CD14-positive monocyte (primary cell): ENCODE measurements at regions not wholly inside any gene's neighbourhood (a gene's known extent, or its start where the extent isn't known, plus 50 kb on each side); places are given as distances from the start of the nearest gene placed in this dataset.

Source experiments
- DNase-seq, 3 donors: peaks; one replicate each; pipeline ENCODE4 v3.0.0-alpha.2; 2011 to 2022
- H2AFZ ChIP-seq: 2 replicates; pipeline ENCODE4 v1.6.0; 2012; ENCODE audit warnings: mild to moderate bottlenecking, low read depth, low read length, inconsistent platforms; ENCODE audit not compliant: insufficient read depth, poor library complexity, severe bottlenecking
- H3K27ac ChIP-seq, 2 donors: 1 replicate in 1 of 2; 2 replicates in 1 of 2; pipeline ENCODE4 v1.5.1; 2012 to 2013; ENCODE audit warnings: low read length in 2 of 2, control low read depth in 1 of 2, inconsistent platforms in 1 of 2, low read depth in 1 of 2, mild to moderate bottlenecking in 1 of 2
- H3K27me3 ChIP-seq, 2 donors: one replicate each; pipeline versions ENCODE4 v1.6.0 to v1.6.1; 2011 to 2013; ENCODE audit warnings: low read length in 2 of 2; ENCODE audit not compliant: control insufficient read depth in 2 of 2, insufficient read depth in 2 of 2
- H3K36me3 ChIP-seq, 2 donors: replicated peaks in 1 of 2; 1 replicate in 1 of 2; 2 replicates in 1 of 2; pipeline versions ENCODE4 v1.5.1 to v1.6.1; 2012 to 2013; ENCODE audit warnings: low read length in 2 of 2, control low read depth in 1 of 2, inconsistent platforms in 1 of 2, mild to moderate bottlenecking in 1 of 2; ENCODE audit not compliant: insufficient read depth in 2 of 2, control insufficient read depth in 1 of 2
- H3K4me1 ChIP-seq, 2 donors: 1 replicate in 1 of 2; 2 replicates in 1 of 2; pipeline versions ENCODE4 v1.5.1 to v1.6.1; 2012 to 2013; ENCODE audit warnings: low read length in 2 of 2, control low read depth in 1 of 2, inconsistent platforms in 1 of 2, mild to moderate bottlenecking in 1 of 2, moderate library complexity in 1 of 2; ENCODE audit not compliant: insufficient read depth in 2 of 2, control insufficient read depth in 1 of 2
- H3K4me2 ChIP-seq: replicated peaks from 2 replicates; pipeline ENCODE3; 2012; ENCODE audit warnings: low read length, moderate library complexity, mild to moderate bottlenecking; ENCODE audit not compliant: poor library complexity, severe bottlenecking; ENCODE audit errors: extremely low read depth
- H3K4me3 ChIP-seq, 3 experiments: fragments of 200-600 bp in 1 of 3; sonication (generic) in 1 of 3; replicated peaks in 1 of 3; 1 replicate in 2 of 3; 2 replicates in 1 of 3; pipeline ENCODE4 v1.5.1; 2011 to 2013; ENCODE audit warnings: low read length in 3 of 3, mild to moderate bottlenecking in 3 of 3, control low read depth in 2 of 3, low read depth in 2 of 3, inconsistent platforms in 1 of 3, moderate library complexity in 1 of 3
- H3K79me2 ChIP-seq: 2 replicates; pipeline ENCODE4 v1.6.0; 2012; ENCODE audit warnings: mild to moderate bottlenecking, control low read depth, inconsistent platforms, low read length, moderate library complexity; ENCODE audit not compliant: insufficient read depth
- H3K9ac ChIP-seq: 2 replicates; pipeline ENCODE4 v1.6.0; 2017; ENCODE audit warnings: low read length, mild to moderate bottlenecking; ENCODE audit not compliant: insufficient read depth, poor library complexity, severe bottlenecking
- H3K9me3 ChIP-seq, 2 donors: replicated peaks in 1 of 2; 1 replicate in 1 of 2; 2 replicates in 1 of 2; pipeline versions ENCODE4 v1.5.1 to v1.6.1; 2012 to 2013; ENCODE audit warnings: low read length in 2 of 2, control low read depth in 1 of 2; ENCODE audit not compliant: control insufficient read depth in 1 of 2, insufficient read depth in 1 of 2
- H4K20me1 ChIP-seq: 2 replicates; pipeline ENCODE4 v1.6.0; 2012; ENCODE audit warnings: mild to moderate bottlenecking, low read length, control low read depth, moderate library complexity; ENCODE audit not compliant: insufficient read depth
- H3K27ac Mint-ChIP-seq, 7 donors: one replicate each; pipeline ENCODE4 v1.8.0; 2020; ENCODE audit warnings: mild to moderate bottlenecking in 7 of 7, mixed read lengths in 7 of 7, moderate library complexity in 6 of 7, inconsistent platforms in 2 of 7
- H3K27me3 Mint-ChIP-seq, 3 donors: one replicate each; pipeline ENCODE4 v1.8.0; 2021 to 2022; ENCODE audit warnings: low read depth in 3 of 3, mild to moderate bottlenecking in 3 of 3, mixed read lengths in 3 of 3, moderate library complexity in 3 of 3, inconsistent platforms in 1 of 3
- H3K36me3 Mint-ChIP-seq, 2 donors: one replicate each; pipeline ENCODE4 v1.8.0; 2020; ENCODE audit warnings: mixed read lengths in 2 of 2, inconsistent platforms in 1 of 2, mild to moderate bottlenecking in 1 of 2
- H3K4me1 Mint-ChIP-seq: one replicate; pipeline ENCODE4 v1.8.0; 2020; ENCODE audit warnings: mild to moderate bottlenecking, mixed read lengths
- H3K4me3 Mint-ChIP-seq, 2 donors: one replicate each; pipeline ENCODE4 v1.8.0; 2020; ENCODE audit warnings: mild to moderate bottlenecking in 2 of 2, mixed read lengths in 2 of 2, moderate library complexity in 1 of 2
- H3K9me3 Mint-ChIP-seq, 7 donors: one replicate each; pipeline ENCODE4 v1.8.0; 2020 to 2022; ENCODE audit warnings: mixed read lengths in 7 of 7, mild to moderate bottlenecking in 6 of 7, moderate library complexity in 6 of 7, inconsistent platforms in 2 of 7
- WGBS: methylation state at CpG from one replicate; pipeline ENCODE4 v1.1.5; 2013; ENCODE audit warnings: missing lambda C conversion rate; ENCODE audit not compliant: insufficient coverage; 5-methylcytosine and 5-hydroxymethylcytosine counted together
- intact Hi-C, 2 donors: fragments of 100-400 bp; cut with micrococcal nuclease; formaldehyde crosslinking; loops; one replicate each; pipeline versions ENCODE4 v1.15.0 to v1.15.1; 2023
- TF ChIP-seq, protein P1 (sequence below): fragments of 200-600 bp; IDR thresholded peaks from one replicate; pipeline ENCODE4 v1.8.0; 2022; ENCODE audit warnings: antibody characterized with exemption, mild to moderate bottlenecking

DNA sequence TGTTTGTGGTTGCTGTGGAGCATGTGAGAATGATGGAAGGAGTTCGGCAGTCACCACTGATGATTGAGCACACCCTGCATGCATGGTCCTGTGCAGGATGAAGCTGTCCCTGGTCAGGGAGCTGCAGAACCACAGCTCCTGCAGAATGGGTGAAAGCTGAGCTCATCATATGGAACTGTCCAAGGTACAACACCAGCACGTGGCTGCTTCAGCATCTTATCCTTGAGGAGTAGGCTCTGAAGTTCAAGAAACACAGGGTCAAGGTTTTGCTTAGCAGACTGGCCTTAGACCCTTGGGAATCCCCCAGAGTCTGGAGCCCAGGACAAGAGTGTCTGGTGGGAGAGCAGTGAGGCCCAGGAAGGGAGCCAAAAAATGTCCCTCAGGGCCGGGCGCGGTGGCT, 182.4 kb upstream of the LARGE1 start:
- Mint-ChIP-seq H3K27ac (no peak overlapping the region), H3K4me1 (no peaks in the 10 kb centered on the region)
- WGBS: 82% methylated on average over 5 of the region's 5 CpGs

DNA sequence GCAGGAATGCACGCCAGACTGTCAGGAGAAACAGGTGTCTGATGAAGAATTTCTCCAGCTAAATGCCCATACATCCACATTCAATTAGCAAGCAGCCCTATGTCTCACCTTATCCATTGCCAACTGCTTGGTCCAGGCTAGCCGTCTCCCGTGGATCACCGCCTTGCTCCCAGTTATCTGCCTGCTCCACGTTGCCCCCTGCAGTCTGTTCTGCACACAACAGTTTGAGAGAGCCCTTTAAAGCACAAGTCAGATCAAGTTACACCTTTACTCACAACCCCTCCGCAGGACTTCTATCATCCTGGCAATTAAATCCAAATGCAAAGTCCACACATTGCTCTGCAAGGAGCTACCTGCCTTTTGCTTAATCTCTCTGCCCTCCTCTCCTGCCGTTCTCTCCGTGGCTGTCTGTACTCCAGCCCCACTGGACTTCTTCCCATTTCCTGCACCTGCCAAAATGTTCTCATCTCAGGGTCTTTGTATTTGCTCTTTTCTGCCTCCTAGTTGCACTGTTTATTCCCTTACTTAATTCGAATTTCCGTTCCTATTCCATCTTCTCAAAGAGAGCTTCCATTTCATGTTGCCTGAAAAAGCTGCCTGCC, 185.3 kb upstream of the LARGE1 start:
- Mint-ChIP-seq H3K9me3 (peaks cover 0 to 12% (median 0%) of the 10 kb centered on the region in 7 donors), H3K4me1 (no peaks in the 10 kb centered on the region), H3K36me3 (no peaks in the 10 kb centered on the region), H3K4me3 (no peak overlapping the region), H3K27me3 (peaks cover 0 to 1% (median 1%) of the 10 kb centered on the region in 3 donors), H3K27ac (peak overlapping the region in 1 of 7 donors; percentile 38)
- H3K27ac ChIP-seq: no peak overlapping the region
- intact Hi-C loops: no loop called here
- DNase-seq: no peak
- H3K9me3 ChIP-seq: no peaks in the 10 kb centered on the region
- H3K9ac ChIP-seq: no peak overlapping the region
- no peak overlapping the region for H3K4me3 ChIP-seq
- H3K4me1 ChIP-seq: no peaks in the 10 kb centered on the region
- no peaks in the 10 kb centered on the region for H3K36me3 ChIP-seq
- TF ChIP-seq, protein P1, sequence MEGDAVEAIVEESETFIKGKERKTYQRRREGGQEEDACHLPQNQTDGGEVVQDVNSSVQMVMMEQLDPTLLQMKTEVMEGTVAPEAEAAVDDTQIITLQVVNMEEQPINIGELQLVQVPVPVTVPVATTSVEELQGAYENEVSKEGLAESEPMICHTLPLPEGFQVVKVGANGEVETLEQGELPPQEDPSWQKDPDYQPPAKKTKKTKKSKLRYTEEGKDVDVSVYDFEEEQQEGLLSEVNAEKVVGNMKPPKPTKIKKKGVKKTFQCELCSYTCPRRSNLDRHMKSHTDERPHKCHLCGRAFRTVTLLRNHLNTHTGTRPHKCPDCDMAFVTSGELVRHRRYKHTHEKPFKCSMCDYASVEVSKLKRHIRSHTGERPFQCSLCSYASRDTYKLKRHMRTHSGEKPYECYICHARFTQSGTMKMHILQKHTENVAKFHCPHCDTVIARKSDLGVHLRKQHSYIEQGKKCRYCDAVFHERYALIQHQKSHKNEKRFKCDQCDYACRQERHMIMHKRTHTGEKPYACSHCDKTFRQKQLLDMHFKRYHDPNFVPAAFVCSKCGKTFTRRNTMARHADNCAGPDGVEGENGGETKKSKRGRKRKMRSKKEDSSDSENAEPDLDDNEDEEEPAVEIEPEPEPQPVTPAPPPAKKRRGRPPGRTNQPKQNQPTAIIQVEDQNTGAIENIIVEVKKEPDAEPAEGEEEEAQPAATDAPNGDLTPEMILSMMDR: peak; percentile 24
- 5% methylated on average over 9 of the region's 10 CpGs for WGBS
- H3K27me3 ChIP-seq: no peaks in the 10 kb centered on the region
- H3K4me2 ChIP-seq: no peak overlapping the region
- H2AFZ ChIP-seq: no peak overlapping the region
- H3K79me2 ChIP-seq: no peaks in the 10 kb centered on the region
- H4K20me1 ChIP-seq: no peaks in the 10 kb centered on the region

More for the DNA sequence above, 182.4 kb upstream of the LARGE1 start:
- H3K4me2 ChIP-seq: no peak overlapping the region
- H3K27me3 ChIP-seq: no peaks in the 10 kb centered on the region
- DNase-seq: no peak
- H2AFZ ChIP-seq: no peak overlapping the region
- no peak overlapping the region for H3K27ac ChIP-seq
- Mint-ChIP-seq H3K36me3 (no peaks in the 10 kb centered on the region), H3K9me3 (peaks cover 0 to 18% (median 3%) of the 10 kb centered on the region in 7 donors), H3K27me3 (peaks cover 0 to 3% (median 1%) of the 10 kb centered on the region in 3 donors), H3K4me3 (no peak overlapping the region)
- TF ChIP-seq, protein P1: no peak
- H3K36me3 ChIP-seq: no peaks in the 10 kb centered on the region
- H3K4me1 ChIP-seq: no peaks in the 10 kb centered on the region
- no peak overlapping the region for H3K4me3 ChIP-seq
- H4K20me1 ChIP-seq: no peaks in the 10 kb centered on the region
- peaks cover 2 to 5% of the 10 kb centered on the region in 2 donors for H3K9me3 ChIP-seq
- H3K9ac ChIP-seq: no peak overlapping the region
- intact Hi-C loops: no loop called here
- H3K79me2 ChIP-seq: no peaks in the 10 kb centered on the region
